Activated CD8-positive, alpha-beta T cell treated with anti-CD3 and anti-CD28 coated beads for 36 hours (primary cell): ENCODE measurements at regions not wholly inside any gene's neighbourhood (a gene's known extent, or its start where the extent isn't known, plus 50 kb on each side); places are given as distances from the start of the nearest gene placed in this dataset.

Experiments
- ATAC-seq: fragments of 200-7000 bp; cut with Tn5 transposase; one replicate; pipeline ENCODE4 v1.10.0; 2021; ENCODE audit warnings: mild to moderate bottlenecking, moderate library complexity
- CTCF ChIA-PET: fragments of 350-600 bp; sonication (Branson Sonifier 250); formaldehyde crosslinking; loops from one replicate; lab custom pipeline; 2021; ENCODE audit warnings: antibody characterized with exemption; lab: Charles Lee
- POLR2A ChIA-PET: fragments of 350-600 bp; sonication (Branson Sonifier 250); formaldehyde crosslinking; loops from one replicate; lab custom pipeline; 2021; ENCODE audit warnings: antibody characterized with exemption; lab: Charles Lee
- DNase-seq: peaks from one replicate; pipeline ENCODE4 v3.0.0-alpha.2; 2020
- H3K27ac Mint-ChIP-seq: one replicate; pipeline ENCODE4 v1.8.0; 2021; ENCODE audit warnings: mild to moderate bottlenecking, mixed read lengths
- H3K27me3 Mint-ChIP-seq: one replicate; pipeline ENCODE4 v1.8.0; 2021; ENCODE audit warnings: mixed read lengths
- H3K36me3 Mint-ChIP-seq: one replicate; pipeline ENCODE4 v1.8.0; 2021; ENCODE audit warnings: low read depth, mixed read lengths
- H3K4me1 Mint-ChIP-seq: one replicate; pipeline ENCODE4 v1.8.0; 2021; ENCODE audit warnings: low read depth, mixed read lengths
- H3K4me3 Mint-ChIP-seq: one replicate; pipeline ENCODE4 v1.8.0; 2021; ENCODE audit warnings: mild to moderate bottlenecking, moderate library complexity, mixed read lengths
- H3K9me3 Mint-ChIP-seq: one replicate; pipeline ENCODE4 v1.8.0; 2021; ENCODE audit warnings: mixed read lengths
- CTCF ChIP-seq: fragments of 200-600 bp; IDR thresholded peaks from one replicate; pipeline ENCODE4 v1.8.0; 2022; ENCODE audit warnings: antibody characterized with exemption, mild to moderate bottlenecking
- intact Hi-C: fragments of 100-400 bp; cut with micrococcal nuclease; formaldehyde crosslinking; loops from one replicate; pipeline ENCODE4 v1.10.0; 2022

- Mint-ChIP-seq H3K4me3 (no peak overlapping the region), H3K4me1 (no peaks in the 10 kb centered on the region), H3K36me3 (no peaks in the 10 kb centered on the region), H3K9me3 (no peaks in the 10 kb centered on the region), H3K27me3 (no peaks in the 10 kb centered on the region), H3K27ac (no peak overlapping the region)
- intact Hi-C loops, result no loop called here
- no peak for ATAC-seq
- POLR2A ChIA-PET, result no interaction called here
- CTCF ChIA-PET, result no interaction called here
- no peak for TF ChIP-seq CTCF
- no peak for DNase-seq
Observed at GRCh38 chr4:180234730-180235129, 2008.5 kb upstream of the TENM3 start.

DNA sequence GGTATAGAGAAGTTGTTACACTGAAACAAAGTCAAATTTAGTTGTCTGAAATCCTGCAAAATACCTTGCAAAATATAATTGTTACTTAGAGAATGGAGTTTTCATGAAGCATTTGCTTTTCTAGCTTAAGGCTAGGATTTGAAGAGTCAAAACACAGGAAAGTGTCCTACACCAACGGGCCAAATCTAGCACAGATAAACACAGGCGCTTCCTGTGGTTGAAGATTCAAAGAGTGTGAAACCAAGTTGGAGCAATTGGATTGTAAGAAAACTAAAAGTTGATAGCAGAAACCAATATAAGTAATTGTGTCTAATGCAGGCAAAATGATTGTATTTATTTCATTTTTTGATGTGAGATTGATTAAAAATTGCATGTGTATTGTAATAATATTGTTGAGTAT lies 2002.5 kb upstream of the TENM3 start:
- no peaks in the 10 kb centered on the region for H3K36me3 Mint-ChIP-seq
- POLR2A ChIA-PET, result no interaction called here
- no peak overlapping the region for H3K27ac Mint-ChIP-seq
- intact Hi-C loops, result no loop called here
- peaks cover 2% of the 10 kb centered on the region for H3K9me3 Mint-ChIP-seq
- no peaks in the 10 kb centered on the region for H3K4me1 Mint-ChIP-seq
- CTCF ChIA-PET, result no interaction called here
- no peak overlapping the region for H3K4me3 Mint-ChIP-seq
- ATAC-seq (no peak), DNase-seq (no peak)
- no peaks in the 10 kb centered on the region for H3K27me3 Mint-ChIP-seq
- no peak for TF ChIP-seq CTCF

DNA sequence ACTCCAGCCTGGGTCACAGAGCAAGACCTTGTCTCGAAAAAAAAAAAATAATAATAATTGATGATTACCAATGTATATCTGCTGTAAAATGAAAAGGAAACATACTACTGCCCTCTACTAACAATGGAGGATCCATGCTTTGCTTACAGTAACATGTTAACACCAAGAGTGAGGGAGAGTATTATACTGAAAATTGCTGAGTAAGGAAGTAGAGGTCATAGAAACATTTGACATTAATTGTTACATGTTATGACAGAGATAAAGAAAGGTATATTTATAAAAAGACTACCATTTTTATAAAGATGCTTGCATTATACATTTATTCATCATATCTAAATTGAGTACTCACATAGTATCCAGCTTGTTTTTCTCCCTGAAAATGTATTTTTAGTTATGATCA lies 1989.8 kb upstream of the TENM3 start:
- ChIA-PET POLR2A (no interaction called here), CTCF (no interaction called here)
- intact Hi-C loops, result no loop called here
- H3K4me3 Mint-ChIP-seq, result no peak overlapping the region
- no peaks in the 10 kb centered on the region for H3K36me3 Mint-ChIP-seq
- ATAC-seq, result no peak
- H3K27me3 Mint-ChIP-seq, result no peaks in the 10 kb centered on the region
- TF ChIP-seq CTCF, result no peak
- H3K4me1 Mint-ChIP-seq, result no peaks in the 10 kb centered on the region
- H3K27ac Mint-ChIP-seq, result no peak overlapping the region
- DNase-seq, result no peak
- no peaks in the 10 kb centered on the region for H3K9me3 Mint-ChIP-seq

- no peak overlapping the region for H3K4me3 Mint-ChIP-seq
- intact Hi-C loops, result no loop called here
Observed at GRCh38 chr4:180261346-180261745, 1981.9 kb upstream of the TENM3 start.

DNA sequence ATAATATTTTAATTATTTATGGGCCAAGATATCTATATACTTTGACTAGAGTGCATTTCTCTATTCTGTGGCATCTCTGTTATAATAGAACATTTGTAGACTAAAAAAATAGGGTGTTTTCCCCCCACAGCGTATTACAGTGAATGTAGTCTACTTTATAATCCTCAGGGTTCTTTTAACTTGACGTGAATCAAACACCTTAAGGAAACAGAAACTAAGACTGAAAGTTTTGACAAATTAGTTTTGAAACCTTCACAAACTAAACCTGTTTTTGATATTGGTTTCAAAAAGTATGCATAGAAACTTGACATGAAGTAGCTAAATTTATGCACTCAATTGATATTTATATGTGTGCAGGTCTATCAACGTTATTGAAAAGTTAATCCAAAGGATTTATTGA lies 1963.1 kb upstream of the TENM3 start:
- no peak overlapping the region for H3K27ac Mint-ChIP-seq
- no peak overlapping the region for H3K4me3 Mint-ChIP-seq
- DNase-seq, result no peak
- intact Hi-C loops, result no loop called here
- TF ChIP-seq CTCF, result no peak
- H3K27me3 Mint-ChIP-seq, result no peaks in the 10 kb centered on the region
- ChIA-PET CTCF (no interaction called here), POLR2A (no interaction called here)
- no peaks in the 10 kb centered on the region for H3K36me3 Mint-ChIP-seq
- no peaks in the 10 kb centered on the region for H3K4me1 Mint-ChIP-seq
- H3K9me3 Mint-ChIP-seq, result no peaks in the 10 kb centered on the region
- ATAC-seq, result no peak

More at GRCh38 chr4:180261346-180261745, 1981.9 kb upstream of the TENM3 start:
- DNase-seq (no peak), ATAC-seq (no peak)
- H3K4me1 Mint-ChIP-seq, result no peaks in the 10 kb centered on the region
- H3K36me3 Mint-ChIP-seq, result no peaks in the 10 kb centered on the region
- no peak overlapping the region for H3K27ac Mint-ChIP-seq
- H3K9me3 Mint-ChIP-seq, result no peaks in the 10 kb centered on the region
- TF ChIP-seq CTCF, result no peak
- ChIA-PET POLR2A (no interaction called here), CTCF (no interaction called here)
- H3K27me3 Mint-ChIP-seq, result no peaks in the 10 kb centered on the region
